Left lung (tissue), 4 donors: ENCODE measurements at regions not wholly inside any gene's neighbourhood (a gene's known extent, or its start where the extent isn't known, plus 50 kb on each side); places are given as distances from the start of the nearest gene placed in this dataset.

Experiments used
- ATAC-seq: fragments of 200-7000 bp; cut with Tn5 transposase; one replicate; pipeline ENCODE4 v1.9.1; 2020; ENCODE audit warnings: moderate library complexity
- DNase-seq, 4 donors: peaks; one replicate each; pipeline ENCODE4 v3.0.0-alpha.2; 2013 to 2020
- H3K27ac ChIP-seq, 2 donors: fragments of 200-600 bp; sonication (generic) in 1 of 2; one replicate each; pipeline versions ENCODE4 v1.5.0 to v1.8.0; 2020 to 2021
- H3K27me3 ChIP-seq, 2 donors: fragments of 200-600 bp; sonication (generic) in 1 of 2; one replicate each; pipeline versions ENCODE4 v1.5.0 to v1.8.0; 2020 to 2021
- H3K36me3 ChIP-seq, 2 donors: fragments of 200-600 bp; sonication (generic) in 1 of 2; one replicate each; pipeline versions ENCODE4 v1.5.0 to v1.8.0; 2020 to 2021
- H3K4me1 ChIP-seq, 2 donors: fragments of 200-600 bp; one replicate each; pipeline ENCODE4 v1.8.0; 2021
- H3K4me3 ChIP-seq, 2 donors: fragments of 200-600 bp; sonication (generic) in 1 of 2; one replicate each; pipeline versions ENCODE4 v1.5.0 to v1.8.0; 2020 to 2021; ENCODE audit warnings: mild to moderate bottlenecking in 1 of 2
- H3K9me3 ChIP-seq, 2 donors: fragments of 200-600 bp; sonication (generic) in 1 of 2; one replicate each; pipeline versions ENCODE4 v1.5.0 to v1.8.0; 2020 to 2021
- intact Hi-C, 2 donors: fragments of 100-400 bp; cut with DNase I; formaldehyde crosslinking; loops; one replicate each; pipeline versions ENCODE4 v1.11.2 to v1.14.2; 2022
- TF ChIP-seq, protein P1 (sequence below), 2 donors: fragments of 200-600 bp; sonication (generic) in 1 of 2; IDR thresholded peaks; one replicate each; pipeline versions ENCODE4 v1.5.0 to v1.8.0; 2021; ENCODE audit warnings: antibody characterized with exemption in 2 of 2
- donor health status: DM: no; HTN: yes; CAD: no.
- donor health status: DM: no; HTN: no; CAD: no.

DNA sequence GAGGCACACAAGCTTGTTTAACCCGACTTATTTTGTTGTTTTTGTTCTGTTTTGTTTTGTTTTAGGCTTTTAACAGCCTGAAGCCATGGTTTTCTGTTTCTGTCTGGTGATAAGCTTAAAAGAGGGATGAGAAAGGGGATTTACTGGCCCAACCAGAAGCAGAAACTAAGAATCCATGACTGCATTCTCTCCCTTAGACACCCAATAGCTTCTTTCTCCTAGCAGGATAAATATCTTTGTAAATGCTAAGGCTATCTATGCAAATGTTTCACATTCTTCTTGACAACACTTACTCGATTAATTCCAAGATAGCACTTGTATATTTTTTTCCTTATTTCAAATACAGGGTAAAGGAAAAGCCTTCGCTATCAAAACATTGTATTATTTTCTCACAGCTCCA, 53.7 kb upstream of the SMAD1 start:
- no peaks in the 10 kb centered on the region for H3K27me3 ChIP-seq
- H3K36me3 ChIP-seq: no peaks in the 10 kb centered on the region
- DNase-seq (no peak), ATAC-seq (no peak)
- peaks cover 0 to 9% of the 10 kb centered on the region in 2 donors for H3K9me3 ChIP-seq
- H3K27ac ChIP-seq: no peak overlapping the region
- H3K4me3 ChIP-seq: no peak overlapping the region
- no peaks in the 10 kb centered on the region for H3K4me1 ChIP-seq
- intact Hi-C loops: no loop called here
- TF ChIP-seq, protein P1, sequence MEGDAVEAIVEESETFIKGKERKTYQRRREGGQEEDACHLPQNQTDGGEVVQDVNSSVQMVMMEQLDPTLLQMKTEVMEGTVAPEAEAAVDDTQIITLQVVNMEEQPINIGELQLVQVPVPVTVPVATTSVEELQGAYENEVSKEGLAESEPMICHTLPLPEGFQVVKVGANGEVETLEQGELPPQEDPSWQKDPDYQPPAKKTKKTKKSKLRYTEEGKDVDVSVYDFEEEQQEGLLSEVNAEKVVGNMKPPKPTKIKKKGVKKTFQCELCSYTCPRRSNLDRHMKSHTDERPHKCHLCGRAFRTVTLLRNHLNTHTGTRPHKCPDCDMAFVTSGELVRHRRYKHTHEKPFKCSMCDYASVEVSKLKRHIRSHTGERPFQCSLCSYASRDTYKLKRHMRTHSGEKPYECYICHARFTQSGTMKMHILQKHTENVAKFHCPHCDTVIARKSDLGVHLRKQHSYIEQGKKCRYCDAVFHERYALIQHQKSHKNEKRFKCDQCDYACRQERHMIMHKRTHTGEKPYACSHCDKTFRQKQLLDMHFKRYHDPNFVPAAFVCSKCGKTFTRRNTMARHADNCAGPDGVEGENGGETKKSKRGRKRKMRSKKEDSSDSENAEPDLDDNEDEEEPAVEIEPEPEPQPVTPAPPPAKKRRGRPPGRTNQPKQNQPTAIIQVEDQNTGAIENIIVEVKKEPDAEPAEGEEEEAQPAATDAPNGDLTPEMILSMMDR (IDR thresholded peaks at IDR 0.05): no peak

DNA sequence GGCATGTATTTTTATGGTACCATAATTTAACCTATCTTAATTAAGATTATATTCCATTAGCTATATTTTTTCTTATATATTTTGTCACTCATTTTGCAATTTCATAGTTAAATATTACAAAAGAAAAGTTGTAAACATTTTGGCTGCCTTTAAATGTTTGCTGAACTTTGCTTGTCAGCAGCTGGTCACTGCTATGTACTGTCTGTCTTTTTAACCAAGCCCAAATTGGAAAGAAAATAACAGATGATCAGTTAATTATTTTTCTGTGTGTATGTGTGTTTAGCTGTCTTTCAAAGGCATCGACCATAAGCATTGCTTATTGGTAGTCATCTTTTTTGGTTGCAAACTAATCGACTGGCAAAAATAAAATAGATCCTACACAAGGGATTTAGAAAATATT, 54.4 kb upstream of the SMAD1 start:
- Histone ChIP-seq H3K36me3 (no peaks in the 10 kb centered on the region), H3K27me3 (no peaks in the 10 kb centered on the region), H3K9me3 (peaks cover 0 to 9% of the 10 kb centered on the region in 2 donors), H3K4me1 (no peaks in the 10 kb centered on the region), H3K4me3 (no peak overlapping the region), H3K27ac (no peak overlapping the region)
- intact Hi-C loops: no loop called here
- no peak for ATAC-seq
- TF ChIP-seq, protein P1 (IDR thresholded peaks at IDR 0.05): no peak
- no peak for DNase-seq

DNA sequence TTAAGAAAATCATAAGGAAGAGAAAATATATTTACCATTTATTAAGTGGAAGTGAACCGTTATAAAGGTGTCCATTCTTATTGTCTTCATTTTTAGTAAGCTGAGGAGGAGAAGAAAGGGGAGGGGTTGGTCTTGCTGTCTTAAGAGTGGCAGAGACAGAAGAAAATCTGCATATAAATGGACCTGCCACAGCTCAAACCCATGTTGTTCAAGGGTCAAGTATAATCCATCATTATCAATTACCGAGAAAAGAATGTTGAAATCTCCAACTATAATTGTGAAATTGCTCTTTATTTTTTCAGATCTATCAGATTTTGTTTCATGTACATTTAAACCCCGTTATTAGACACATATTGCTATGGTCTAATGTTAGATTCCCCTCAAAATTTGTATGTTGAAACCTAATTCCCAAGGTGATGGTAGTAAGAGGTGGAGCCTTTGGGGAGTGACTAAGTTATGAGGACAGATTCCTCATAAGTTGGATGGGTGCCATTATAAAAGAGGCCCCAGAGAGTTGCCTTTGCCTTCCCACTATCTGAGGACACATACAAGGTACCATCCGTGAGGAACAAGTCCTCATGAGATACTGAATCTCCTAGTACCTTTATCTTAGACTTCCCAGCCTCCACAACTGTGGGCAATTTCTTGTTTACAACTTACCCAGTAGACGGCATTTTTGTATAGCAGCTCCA, 58.5 kb upstream of the SMAD1 start:
- no peaks in the 10 kb centered on the region for H3K4me1 ChIP-seq
- H3K36me3 ChIP-seq: no peaks in the 10 kb centered on the region
- H3K27ac ChIP-seq: no peak overlapping the region
- TF ChIP-seq, protein P1 (IDR thresholded peaks at IDR 0.05): no peak
- DNase-seq: no peak
- peaks cover 0 to 9% of the 10 kb centered on the region in 2 donors for H3K9me3 ChIP-seq
- intact Hi-C loops: no loop called here
- no peak for ATAC-seq
- H3K4me3 ChIP-seq: no peak overlapping the region
- H3K27me3 ChIP-seq: no peaks in the 10 kb centered on the region

DNA sequence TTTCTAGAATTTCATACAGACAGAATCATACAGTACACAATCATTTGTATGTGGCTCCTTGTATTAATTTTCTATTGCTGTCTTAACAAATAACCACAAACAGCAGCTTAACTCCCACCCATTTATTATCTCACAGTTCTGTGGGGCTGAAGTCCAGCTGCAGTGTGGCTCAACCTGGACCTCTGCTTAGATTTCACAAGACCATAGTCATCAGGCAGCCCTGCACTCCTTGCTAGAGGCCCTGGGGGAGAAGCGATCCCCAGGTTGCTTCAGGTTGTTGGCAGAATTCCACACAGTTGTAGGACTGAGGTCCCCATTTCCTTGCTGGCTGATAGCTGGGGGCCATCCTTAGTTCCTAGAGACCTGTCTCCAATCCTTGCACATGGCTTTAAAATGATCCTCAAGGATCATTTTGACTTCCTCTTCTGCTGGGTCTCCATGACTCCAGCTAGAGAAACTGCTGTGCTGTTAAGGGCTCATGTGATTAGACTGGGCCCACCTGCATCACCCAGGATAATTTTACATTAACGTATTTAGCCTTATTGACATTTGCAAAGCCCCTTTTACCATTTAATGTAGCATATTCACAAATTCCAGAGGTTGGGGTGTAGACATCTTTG, 60.9 kb upstream of the SMAD1 start:
- no peak overlapping the region for H3K27ac ChIP-seq
- intact Hi-C loops: no loop called here

DNA sequence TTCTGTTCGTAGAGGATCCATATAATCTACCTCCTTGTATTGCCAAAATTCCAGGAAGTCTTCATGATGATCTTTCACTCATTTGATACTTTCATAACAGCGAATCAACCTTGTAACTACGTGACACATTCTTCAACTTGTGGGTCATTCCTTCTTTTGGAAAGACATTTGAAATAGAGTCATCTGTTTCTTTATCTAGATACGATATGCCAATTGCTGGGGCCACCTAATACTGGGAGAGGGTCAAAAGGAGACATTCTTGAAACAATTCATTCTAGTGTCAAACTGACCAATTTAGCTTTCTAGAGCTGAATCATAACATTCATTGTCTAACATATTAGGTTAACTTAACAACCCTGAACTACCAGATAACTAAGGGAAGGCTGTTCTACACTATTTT, 62.9 kb upstream of the SMAD1 start:
- Histone ChIP-seq H3K36me3 (no peaks in the 10 kb centered on the region), H3K4me1 (no peaks in the 10 kb centered on the region), H3K4me3 (no peak overlapping the region), H3K27ac (no peak overlapping the region), H3K27me3 (no peaks in the 10 kb centered on the region), H3K9me3 (peaks cover 0 to 3% of the 10 kb centered on the region in 2 donors)
- intact Hi-C loops: no loop called here
- no peak for ATAC-seq
- no peak for DNase-seq
- TF ChIP-seq, protein P1 (IDR thresholded peaks at IDR 0.05): no peak

More for the DNA sequence above, 60.9 kb upstream of the SMAD1 start:
- Histone ChIP-seq H3K4me3 (no peak overlapping the region), H3K9me3 (peaks cover 0 to 9% of the 10 kb centered on the region in 2 donors), H3K4me1 (no peaks in the 10 kb centered on the region), H3K27me3 (no peaks in the 10 kb centered on the region), H3K36me3 (no peaks in the 10 kb centered on the region)
- DNase-seq: no peak
- TF ChIP-seq, protein P1 (IDR thresholded peaks at IDR 0.05): no peak
- no peak for ATAC-seq
